ENCODE measurements at regions not wholly inside any gene's neighbourhood (a gene's known extent, or its start where the extent isn't known, plus 50 kb on each side); places are given as distances from the start of the nearest gene placed in this dataset.
"Not testable (repeated sequence)": the region's sequence is repeated elsewhere in the genome, so short reads cannot be mapped to it uniquely, and the experiment has no call there.

- no peaks in the 10 kb centered on the region for H3K79me2 ChIP-seq (ENCODE audit: low read length)
- no peaks in the 10 kb centered on the region for H3K4me1 ChIP-seq (ENCODE audit: low read length)
- H3K9ac ChIP-seq (ENCODE audit: low read length) = no peak overlapping the region
- no peaks in the 10 kb centered on the region for H3K36me3 ChIP-seq (ENCODE audit: insufficient read depth, low read length)
- no peaks in the 10 kb centered on the region for H3K9me2 ChIP-seq (replicated peaks; ENCODE audit: insufficient read depth, low read length)
- no peak overlapping the region for H3K4me2 ChIP-seq (ENCODE audit: low read depth, low read length, poor library complexity, severe bottlenecking)
- H3K9me3 ChIP-seq (ENCODE audit: low read length) = no peaks in the 10 kb centered on the region
- no peaks in the 10 kb centered on the region for H4K20me1 ChIP-seq (ENCODE audit: insufficient read depth, low read depth, low read length)
- DNase-seq = no peak
- H3K27me3 ChIP-seq (ENCODE audit: low read length) = no peaks in the 10 kb centered on the region
- no peak overlapping the region for H3K27ac ChIP-seq (ENCODE audit: low read length)
- H3K4me3 ChIP-seq (ENCODE audit: low read length) = no peak overlapping the region
- no peak overlapping the region for H2AFZ ChIP-seq (ENCODE audit: low read length)
These were observed 216.7 kb downstream of the FRK start for GRCh38 chr6:115843945-115844344.

- H3K9ac ChIP-seq (ENCODE audit: low read length) = no peak overlapping the region
- no peak for DNase-seq
- no peak overlapping the region for H2AFZ ChIP-seq (ENCODE audit: low read length)
- H3K4me1 ChIP-seq (ENCODE audit: low read length) = no peaks in the 10 kb centered on the region
- no peaks in the 10 kb centered on the region for H4K20me1 ChIP-seq (ENCODE audit: insufficient read depth, low read depth, low read length)
- H3K27me3 ChIP-seq (ENCODE audit: low read length) = no peaks in the 10 kb centered on the region
- no peaks in the 10 kb centered on the region for H3K9me2 ChIP-seq (replicated peaks; ENCODE audit: insufficient read depth, low read length)
- no peak overlapping the region for H3K4me2 ChIP-seq (ENCODE audit: low read depth, low read length, poor library complexity, severe bottlenecking)
- H3K9me3 ChIP-seq (ENCODE audit: low read length) = no peaks in the 10 kb centered on the region
- H3K4me3 ChIP-seq (ENCODE audit: low read length) = no peak overlapping the region
- no peaks in the 10 kb centered on the region for H3K79me2 ChIP-seq (ENCODE audit: low read length)
- no peaks in the 10 kb centered on the region for H3K36me3 ChIP-seq (ENCODE audit: insufficient read depth, low read length)
- no peak overlapping the region for H3K27ac ChIP-seq (ENCODE audit: low read length)
These were observed 218.4 kb downstream of the FRK start for GRCh38 chr6:115842338-115842737.

- no peaks in the 10 kb centered on the region for H3K4me1 ChIP-seq (ENCODE audit: low read length)
- H2AFZ ChIP-seq (ENCODE audit: low read length) = no peak overlapping the region
- no peak overlapping the region for H3K9ac ChIP-seq (ENCODE audit: low read length)
- H3K4me3 ChIP-seq (ENCODE audit: low read length) = no peak overlapping the region
- no peaks in the 10 kb centered on the region for H3K36me3 ChIP-seq (ENCODE audit: insufficient read depth, low read length)
- no peaks in the 10 kb centered on the region for H4K20me1 ChIP-seq (ENCODE audit: insufficient read depth, low read depth, low read length)
- no peaks in the 10 kb centered on the region for H3K9me2 ChIP-seq (replicated peaks; ENCODE audit: insufficient read depth, low read length)
- no peak overlapping the region for H3K27ac ChIP-seq (ENCODE audit: low read length)
- no peak for DNase-seq
- no peaks in the 10 kb centered on the region for H3K79me2 ChIP-seq (ENCODE audit: low read length)
- H3K27me3 ChIP-seq (ENCODE audit: low read length) = no peaks in the 10 kb centered on the region
- no peak overlapping the region for H3K4me2 ChIP-seq (ENCODE audit: low read depth, low read length, poor library complexity, severe bottlenecking)
- no peaks in the 10 kb centered on the region for H3K9me3 ChIP-seq (ENCODE audit: low read length)
These were observed 221.0 kb downstream of the FRK start for GRCh38 chr6:115839583-115840181.

GRCh38 chr6:115838763-115839401, 221.8 kb downstream of the FRK start:
- no peaks in the 10 kb centered on the region for H4K20me1 ChIP-seq (ENCODE audit: insufficient read depth, low read depth, low read length)
- H3K36me3 ChIP-seq (ENCODE audit: insufficient read depth, low read length) = no peaks in the 10 kb centered on the region
- H3K4me1 ChIP-seq (ENCODE audit: low read length) = no peaks in the 10 kb centered on the region
- no peak overlapping the region for H3K9ac ChIP-seq (ENCODE audit: low read length)
- H2AFZ ChIP-seq (ENCODE audit: low read length) = no peak overlapping the region
- H3K9me3 ChIP-seq (ENCODE audit: low read length) = no peaks in the 10 kb centered on the region
- H3K9me2 ChIP-seq (replicated peaks; ENCODE audit: insufficient read depth, low read length) = no peaks in the 10 kb centered on the region
- no peak overlapping the region for H3K4me2 ChIP-seq (ENCODE audit: low read depth, low read length, poor library complexity, severe bottlenecking)
- no peak overlapping the region for H3K4me3 ChIP-seq (ENCODE audit: low read length)
- no peak overlapping the region for H3K27ac ChIP-seq (ENCODE audit: low read length)
- no peaks in the 10 kb centered on the region for H3K79me2 ChIP-seq (ENCODE audit: low read length)
- DNase-seq = peak; percentile 72
- H3K27me3 ChIP-seq (ENCODE audit: low read length) = no peaks in the 10 kb centered on the region

GRCh38 chr6:115838216-115838615, 222.5 kb downstream of the FRK start:
- Histone ChIP-seq H3K27me3 (ENCODE audit: low read length) (no peaks in the 10 kb centered on the region), H3K4me3 (ENCODE audit: low read length) (no peak overlapping the region), H3K9me2 (replicated peaks; ENCODE audit: insufficient read depth, low read length) (no peaks in the 10 kb centered on the region), H3K79me2 (ENCODE audit: low read length) (no peaks in the 10 kb centered on the region), H3K27ac (ENCODE audit: low read length) (no peak overlapping the region), H3K4me1 (ENCODE audit: low read length) (no peaks in the 10 kb centered on the region), H4K20me1 (ENCODE audit: insufficient read depth, low read depth, low read length) (no peaks in the 10 kb centered on the region), H3K36me3 (ENCODE audit: insufficient read depth, low read length) (no peaks in the 10 kb centered on the region), H3K9me3 (ENCODE audit: low read length) (no peaks in the 10 kb centered on the region), H3K9ac (ENCODE audit: low read length) (no peak overlapping the region), H2AFZ (ENCODE audit: low read length) (no peak overlapping the region), H3K4me2 (ENCODE audit: low read depth, low read length, poor library complexity, severe bottlenecking) (no peak overlapping the region)
- no peak for DNase-seq

- not testable (repeated sequence) for H3K36me3 ChIP-seq (ENCODE audit: insufficient read depth, low read length); H3K27ac ChIP-seq (ENCODE audit: low read length); H3K9ac ChIP-seq (ENCODE audit: low read length); DNase-seq; H3K79me2 ChIP-seq (ENCODE audit: low read length); H3K4me1 ChIP-seq (ENCODE audit: low read length); H3K9me2 ChIP-seq (replicated peaks; ENCODE audit: insufficient read depth, low read length); H2AFZ ChIP-seq (ENCODE audit: low read length); H3K27me3 ChIP-seq (ENCODE audit: low read length); H3K4me2 ChIP-seq (ENCODE audit: low read depth, low read length, poor library complexity, severe bottlenecking); H3K9me3 ChIP-seq (ENCODE audit: low read length); H4K20me1 ChIP-seq (ENCODE audit: insufficient read depth, low read depth, low read length); H3K4me3 ChIP-seq (ENCODE audit: low read length)
These were observed 224.3 kb downstream of the FRK start for GRCh38 chr6:115836374-115836773.

- Histone ChIP-seq H3K36me3 (ENCODE audit: insufficient read depth, low read length) (no peaks in the 10 kb centered on the region), H2AFZ (ENCODE audit: low read length) (no peak overlapping the region)
These were observed 225.4 kb downstream of the FRK start for GRCh38 chr6:115835314-115835713.

GRCh38 chr6:115834542-115834941, 226.1 kb downstream of the FRK start:
- H3K27ac ChIP-seq (ENCODE audit: low read length); H3K9me3 ChIP-seq (ENCODE audit: low read length); H3K36me3 ChIP-seq (ENCODE audit: insufficient read depth, low read length); H3K4me1 ChIP-seq (ENCODE audit: low read length); H4K20me1 ChIP-seq (ENCODE audit: insufficient read depth, low read depth, low read length); H3K9ac ChIP-seq (ENCODE audit: low read length); H3K27me3 ChIP-seq (ENCODE audit: low read length); H3K4me3 ChIP-seq (ENCODE audit: low read length); DNase-seq; H3K79me2 ChIP-seq (ENCODE audit: low read length); H3K9me2 ChIP-seq (replicated peaks; ENCODE audit: insufficient read depth, low read length); H2AFZ ChIP-seq (ENCODE audit: low read length); H3K4me2 ChIP-seq (ENCODE audit: low read depth, low read length, poor library complexity, severe bottlenecking): not testable (repeated sequence)

More at GRCh38 chr6:115835314-115835713, 225.4 kb downstream of the FRK start:
- no peak overlapping the region for H3K4me2 ChIP-seq (ENCODE audit: low read depth, low read length, poor library complexity, severe bottlenecking)
- H3K9me2 ChIP-seq (replicated peaks; ENCODE audit: insufficient read depth, low read length) = no peaks in the 10 kb centered on the region
- H4K20me1 ChIP-seq (ENCODE audit: insufficient read depth, low read depth, low read length) = no peaks in the 10 kb centered on the region
- no peak for DNase-seq
- H3K4me1 ChIP-seq (ENCODE audit: low read length) = no peaks in the 10 kb centered on the region
- H3K9me3 ChIP-seq (ENCODE audit: low read length) = no peaks in the 10 kb centered on the region
- no peaks in the 10 kb centered on the region for H3K79me2 ChIP-seq (ENCODE audit: low read length)
- H3K9ac ChIP-seq (ENCODE audit: low read length) = no peak overlapping the region
- no peak overlapping the region for H3K4me3 ChIP-seq (ENCODE audit: low read length)
- no peak overlapping the region for H3K27ac ChIP-seq (ENCODE audit: low read length)
- H3K27me3 ChIP-seq (ENCODE audit: low read length) = no peaks in the 10 kb centered on the region

Data from Karpas-422 (cell line).